Liver (tissue), 3 donors: ENCODE measurements at regions not wholly inside any gene's neighbourhood (a gene's known extent, or its start where the extent isn't known, plus 50 kb on each side); places are given as distances from the start of the nearest gene placed in this dataset.

Source experiments
- CTCF ChIP-seq: fragments of 150-350 bp; IDR thresholded peaks from 2 replicates; pipeline ENCODE4 v1.5.1; 2017; ENCODE audit warnings: improper control_type of control experiment, low read depth, low read length; ENCODE audit not compliant: missing input control
- TAF1 ChIP-seq: conservative IDR thresholded peaks from 2 replicates; pipeline ENCODE4 v1.6.1; 2016; ENCODE audit warnings: antibody characterized with exemption, mild to moderate bottlenecking
- donor health status: healthy.
- donor health status: healthy.

- TF ChIP-seq CTCF (no peak), TAF1 (no peak)
Measured at GRCh38 chr7:33669251-33669670, 236.1 kb upstream of the BMPER start.
